ENCODE measurements at regions not wholly inside any gene's neighbourhood (a gene's known extent, or its start where the extent isn't known, plus 50 kb on each side); places are given as distances from the start of the nearest gene placed in this dataset.

DNA sequence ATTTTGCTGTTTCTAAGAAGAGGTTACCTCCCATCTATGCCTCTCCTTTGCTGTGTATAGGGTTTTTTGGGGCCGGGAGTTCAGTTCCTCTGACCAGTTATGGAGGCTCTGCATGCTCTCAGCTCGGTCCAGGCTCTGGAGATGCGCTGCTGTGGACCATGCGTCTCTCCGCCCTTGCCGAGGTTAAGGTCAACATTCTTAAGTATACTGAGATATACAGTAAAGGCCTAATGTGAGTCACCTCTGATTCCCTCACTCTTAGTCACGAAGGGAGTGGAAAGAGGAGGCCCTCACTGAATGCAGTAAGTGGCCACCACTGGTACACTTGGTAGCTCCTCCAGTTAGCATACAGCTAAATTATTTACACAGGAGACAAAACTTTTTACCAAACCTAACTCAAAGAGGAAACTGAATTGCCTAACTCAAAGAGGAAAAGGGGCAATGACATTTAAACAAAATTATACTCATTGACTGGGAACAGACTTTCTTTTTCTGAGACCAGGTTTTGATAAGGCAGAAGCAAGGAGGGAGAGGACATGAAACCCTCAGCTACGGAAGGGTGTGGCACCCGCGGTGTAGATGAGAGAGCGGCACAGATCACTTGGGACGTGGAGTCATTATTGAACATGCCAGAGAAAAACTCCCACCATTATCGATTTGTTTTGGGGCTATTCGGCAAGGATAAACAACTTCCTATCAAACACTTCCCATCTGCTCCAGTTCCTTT is 98.7 kb downstream of the COPS8 start:
- intact Hi-C loops (cut with micrococcal nuclease) = no loop called here
- Mint-ChIP-seq H3K36me3 (ENCODE audit: low read depth) (no peaks in the 10 kb centered on the region), H3K9me3 (peaks cover under 1% of the 10 kb centered on the region), H3K4me1 (no peaks in the 10 kb centered on the region), H3K4me3 (no peak overlapping the region), H3K27me3 (peaks cover 16% of the 10 kb centered on the region), H3K27ac (no peak overlapping the region)
- DNase-seq (no peak), ATAC-seq (ENCODE audit: low read depth) (no peak)
- ChIA-PET POLR2A (no interaction called here), CTCF (no interaction called here)
- TF ChIP-seq, protein P1, sequence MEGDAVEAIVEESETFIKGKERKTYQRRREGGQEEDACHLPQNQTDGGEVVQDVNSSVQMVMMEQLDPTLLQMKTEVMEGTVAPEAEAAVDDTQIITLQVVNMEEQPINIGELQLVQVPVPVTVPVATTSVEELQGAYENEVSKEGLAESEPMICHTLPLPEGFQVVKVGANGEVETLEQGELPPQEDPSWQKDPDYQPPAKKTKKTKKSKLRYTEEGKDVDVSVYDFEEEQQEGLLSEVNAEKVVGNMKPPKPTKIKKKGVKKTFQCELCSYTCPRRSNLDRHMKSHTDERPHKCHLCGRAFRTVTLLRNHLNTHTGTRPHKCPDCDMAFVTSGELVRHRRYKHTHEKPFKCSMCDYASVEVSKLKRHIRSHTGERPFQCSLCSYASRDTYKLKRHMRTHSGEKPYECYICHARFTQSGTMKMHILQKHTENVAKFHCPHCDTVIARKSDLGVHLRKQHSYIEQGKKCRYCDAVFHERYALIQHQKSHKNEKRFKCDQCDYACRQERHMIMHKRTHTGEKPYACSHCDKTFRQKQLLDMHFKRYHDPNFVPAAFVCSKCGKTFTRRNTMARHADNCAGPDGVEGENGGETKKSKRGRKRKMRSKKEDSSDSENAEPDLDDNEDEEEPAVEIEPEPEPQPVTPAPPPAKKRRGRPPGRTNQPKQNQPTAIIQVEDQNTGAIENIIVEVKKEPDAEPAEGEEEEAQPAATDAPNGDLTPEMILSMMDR (IDR thresholded peaks at IDR 0.05) = no peak

DNA sequence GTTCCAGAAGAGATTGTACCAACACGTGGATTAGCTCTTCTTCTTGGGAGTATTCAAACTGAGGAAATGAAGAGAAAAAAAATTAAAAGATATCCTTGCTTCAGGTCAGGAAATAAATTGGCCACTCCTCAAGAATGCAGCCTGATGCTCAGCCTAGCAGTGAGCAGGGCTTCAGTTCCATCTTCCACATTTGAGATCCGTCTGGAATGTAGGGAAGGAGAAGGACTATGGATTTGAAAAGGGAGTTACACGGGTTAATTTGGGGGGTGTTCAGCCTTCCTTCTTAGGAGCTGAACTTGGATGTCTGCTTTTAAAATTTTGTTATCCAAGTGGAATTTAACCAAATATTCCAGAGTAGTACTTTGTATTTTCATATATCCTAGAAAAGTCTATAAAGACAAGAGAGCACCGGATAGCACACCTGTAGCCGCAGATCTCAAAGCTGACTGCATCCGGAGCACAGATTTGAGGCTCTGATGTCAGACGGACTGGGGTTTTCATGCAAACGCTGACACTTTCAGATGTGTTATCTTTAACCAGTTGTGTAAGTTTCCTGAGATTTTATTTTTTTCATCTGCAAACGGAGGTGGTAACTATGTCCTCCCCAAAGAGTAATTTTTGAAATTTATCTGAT is 99.3 kb downstream of the COPS8 start:
- TF ChIP-seq, protein P1 (IDR thresholded peaks at IDR 0.05) = no peak
- H3K4me1 Mint-ChIP-seq = no peaks in the 10 kb centered on the region
- peaks cover 16% of the 10 kb centered on the region for H3K27me3 Mint-ChIP-seq
- no peak for ATAC-seq (ENCODE audit: low read depth)
- DNase-seq = no peak
- H3K36me3 Mint-ChIP-seq (ENCODE audit: low read depth) = no peaks in the 10 kb centered on the region
- H3K9me3 Mint-ChIP-seq = peaks cover 2% of the 10 kb centered on the region
- no peak overlapping the region for H3K4me3 Mint-ChIP-seq
- ChIA-PET POLR2A (no interaction called here), CTCF (no interaction called here)
- intact Hi-C loops (cut with micrococcal nuclease) = no loop called here
- no peak overlapping the region for H3K27ac Mint-ChIP-seq

DNA sequence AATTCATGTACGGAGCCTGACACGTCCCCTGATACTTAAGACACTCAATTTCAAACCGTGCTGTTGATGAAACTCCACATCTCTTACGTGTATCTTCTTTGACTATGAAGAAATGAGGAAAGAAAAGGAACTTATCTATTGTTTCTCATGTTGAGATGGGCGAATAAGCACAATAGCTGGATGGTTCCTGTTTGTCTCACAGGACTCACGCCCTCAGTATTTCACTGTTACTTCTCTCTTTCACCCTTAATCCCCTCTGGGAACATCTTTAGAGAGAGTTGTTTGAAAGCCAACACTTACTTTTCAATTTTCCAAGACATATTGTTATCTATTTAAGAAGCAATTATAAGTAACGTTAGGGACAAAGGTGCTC is 99.8 kb downstream of the COPS8 start:
- no peaks in the 10 kb centered on the region for H3K4me1 Mint-ChIP-seq
- ChIA-PET POLR2A (no interaction called here), CTCF (no interaction called here)
- peaks cover 2% of the 10 kb centered on the region for H3K9me3 Mint-ChIP-seq
- H3K27me3 Mint-ChIP-seq = peaks cover 16% of the 10 kb centered on the region
- ATAC-seq (ENCODE audit: low read depth) = no peak
- TF ChIP-seq, protein P1 (IDR thresholded peaks at IDR 0.05) = no peak
- no peaks in the 10 kb centered on the region for H3K36me3 Mint-ChIP-seq (ENCODE audit: low read depth)
- DNase-seq = no peak
- H3K27ac Mint-ChIP-seq = no peak overlapping the region
- intact Hi-C loops (cut with micrococcal nuclease) = no loop called here
- H3K4me3 Mint-ChIP-seq = no peak overlapping the region

DNA sequence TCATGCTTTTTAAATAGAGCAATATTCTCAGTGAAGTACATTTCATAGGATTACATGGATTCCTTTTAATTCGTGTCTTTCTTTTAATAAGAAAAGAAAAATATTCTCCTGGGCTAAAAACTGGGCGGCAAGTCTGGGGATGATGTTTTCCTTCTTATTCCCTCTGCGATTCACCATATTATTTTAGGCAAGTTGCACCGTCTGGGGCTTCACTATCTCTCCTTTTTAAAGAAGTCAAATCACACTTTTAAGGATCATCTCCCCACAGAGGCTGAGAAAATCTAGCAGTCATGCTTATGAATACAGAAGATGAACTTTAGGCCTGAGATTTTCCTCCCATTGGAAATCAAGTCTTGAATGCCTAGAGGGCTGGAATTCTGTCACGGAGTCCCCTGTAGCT is 104.1 kb downstream of the COPS8 start:
- DNase-seq (no peak), ATAC-seq (ENCODE audit: low read depth) (no peak)
- H3K4me1 Mint-ChIP-seq = no peaks in the 10 kb centered on the region
- no peak overlapping the region for H3K4me3 Mint-ChIP-seq
- ChIA-PET POLR2A (no interaction called here), CTCF (no interaction called here)
- H3K9me3 Mint-ChIP-seq = peaks cover 2% of the 10 kb centered on the region
- intact Hi-C loops (cut with micrococcal nuclease) = no loop called here
- H3K27ac Mint-ChIP-seq = no peak overlapping the region
- H3K36me3 Mint-ChIP-seq (ENCODE audit: low read depth) = no peaks in the 10 kb centered on the region
- TF ChIP-seq, protein P1 (IDR thresholded peaks at IDR 0.05) = no peak
- peaks cover 9% of the 10 kb centered on the region for H3K27me3 Mint-ChIP-seq

DNA sequence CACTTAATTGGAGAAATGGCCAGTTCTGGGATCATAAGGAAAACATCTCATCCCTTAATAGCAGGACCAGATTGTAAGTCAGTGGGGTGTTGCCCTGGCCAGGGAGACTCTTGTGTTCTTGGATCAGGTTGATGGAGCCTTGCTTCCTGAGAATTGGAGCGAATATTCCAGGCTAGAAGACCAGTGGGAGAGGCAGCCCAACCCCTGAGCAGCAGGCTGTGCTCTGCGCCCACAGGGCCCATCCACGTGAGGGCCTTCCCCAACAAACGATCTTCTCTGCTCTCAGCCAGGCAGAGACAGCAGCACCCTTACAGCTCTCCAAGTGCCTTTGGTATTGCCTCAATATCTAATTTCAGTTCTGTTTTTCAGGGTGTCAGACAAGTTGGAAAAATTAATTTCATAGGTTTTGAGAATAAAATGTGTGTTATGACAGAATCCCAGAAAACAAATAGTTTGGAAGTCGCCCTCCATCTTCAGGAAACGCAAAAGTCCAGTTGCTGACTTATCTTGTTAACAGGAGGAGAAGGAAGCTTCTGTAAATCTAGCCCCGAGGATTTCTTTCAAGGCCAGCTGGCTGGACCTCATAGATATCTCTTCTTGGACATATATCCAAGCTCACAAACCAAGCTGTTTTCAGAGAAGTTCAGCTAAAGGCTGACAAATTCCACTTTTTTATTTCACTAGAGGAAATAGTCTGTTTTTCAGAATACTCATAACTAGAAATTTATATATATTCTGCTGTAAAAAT is 105.5 kb downstream of the COPS8 start:
- peaks cover 7% of the 10 kb centered on the region for H3K27me3 Mint-ChIP-seq

More for the DNA sequence above, 105.5 kb downstream of the COPS8 start:
- H3K36me3 Mint-ChIP-seq (ENCODE audit: low read depth) = no peaks in the 10 kb centered on the region
- ChIA-PET POLR2A (no interaction called here), CTCF (no interaction called here)
- DNase-seq (no peak), ATAC-seq (ENCODE audit: low read depth) (no peak)
- no peak overlapping the region for H3K4me3 Mint-ChIP-seq
- intact Hi-C loops (cut with micrococcal nuclease) = no loop called here
- H3K4me1 Mint-ChIP-seq = no peaks in the 10 kb centered on the region
- no peak overlapping the region for H3K27ac Mint-ChIP-seq
- TF ChIP-seq, protein P1 (IDR thresholded peaks at IDR 0.05) = no peak
- peaks cover 2% of the 10 kb centered on the region for H3K9me3 Mint-ChIP-seq
